Stimulated activated naive B cell treated with anti-CD40 and anti-IgM and Interleukin-4, amounts not matched to agents 10 μg/mL and 1 μg/mL and 100 μg/mL, for 72 hours (primary cell): ENCODE measurements at regions not wholly inside any gene's neighbourhood (a gene's known extent, or its start where the extent isn't known, plus 50 kb on each side); places are given as distances from the start of the nearest gene placed in this dataset.
A peak's percentile ranks its signal among the peaks of the same experiment; 100 is the strongest.

ENCODE experiments used
- ATAC-seq, 2 donors: fragments of 150-1000 bp; cut with Tn5 transposase; replicated peaks; 2 replicates each; pipeline ENCODE4 v1.10.0; 2021; ENCODE audit warnings: moderate library complexity in 1 of 2
- DNase-seq: peaks from one replicate; pipeline ENCODE4 v3.0.0; 2021
- H3K27ac Mint-ChIP-seq: one replicate; pipeline ENCODE4 v1.8.0; 2022; ENCODE audit warnings: mild to moderate bottlenecking, mixed read lengths
- H3K27me3 Mint-ChIP-seq, 2 donors: one replicate each; pipeline ENCODE4 v1.8.0; 2022; ENCODE audit warnings: mixed read lengths in 2 of 2
- H3K36me3 Mint-ChIP-seq, 2 donors: one replicate each; pipeline ENCODE4 v1.8.0; 2022; ENCODE audit warnings: mixed read lengths in 2 of 2, mild to moderate bottlenecking in 1 of 2
- H3K4me1 Mint-ChIP-seq, 2 donors: one replicate each; pipeline ENCODE4 v1.8.0; 2022; ENCODE audit warnings: mixed read lengths in 2 of 2, mild to moderate bottlenecking in 1 of 2
- H3K4me3 Mint-ChIP-seq, 2 donors: one replicate each; pipeline ENCODE4 v1.8.0; 2022; ENCODE audit warnings: mild to moderate bottlenecking in 2 of 2, mixed read lengths in 2 of 2, moderate library complexity in 1 of 2
- H3K9me3 Mint-ChIP-seq, 2 donors: one replicate each; pipeline ENCODE4 v1.8.0; 2022; ENCODE audit warnings: mixed read lengths in 2 of 2, mild to moderate bottlenecking in 1 of 2

DNA sequence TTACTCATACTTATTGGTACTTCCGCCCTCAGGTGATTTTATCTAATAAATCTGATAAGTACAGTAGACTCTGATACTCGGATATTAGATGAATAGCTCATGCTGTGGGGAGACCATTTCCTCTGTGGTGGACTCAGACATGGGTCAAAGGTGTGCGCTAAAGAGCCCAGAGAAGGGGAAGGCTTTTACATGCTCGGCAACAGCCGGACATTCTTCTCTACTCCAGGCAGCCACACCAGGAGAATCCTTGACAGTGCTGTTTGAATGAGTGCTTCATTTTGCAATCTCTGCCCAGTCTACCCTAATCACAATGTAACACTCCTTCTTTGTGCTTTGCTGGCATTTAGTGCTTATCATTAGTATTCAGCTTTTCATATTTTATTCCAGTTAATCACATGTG lies 322.2 kb upstream of the USP25 start:
- Mint-ChIP-seq H3K4me3 (no peak overlapping the region), H3K27me3 (no peaks in the 10 kb centered on the region), H3K27ac (no peak overlapping the region), H3K4me1 (no peaks in the 10 kb centered on the region), H3K36me3 (peaks cover 4% of the 10 kb centered on the region in 2 donors), H3K9me3 (peaks cover 7 to 10% of the 10 kb centered on the region in 2 donors)
- no peak for ATAC-seq
- DNase-seq: no peak

DNA sequence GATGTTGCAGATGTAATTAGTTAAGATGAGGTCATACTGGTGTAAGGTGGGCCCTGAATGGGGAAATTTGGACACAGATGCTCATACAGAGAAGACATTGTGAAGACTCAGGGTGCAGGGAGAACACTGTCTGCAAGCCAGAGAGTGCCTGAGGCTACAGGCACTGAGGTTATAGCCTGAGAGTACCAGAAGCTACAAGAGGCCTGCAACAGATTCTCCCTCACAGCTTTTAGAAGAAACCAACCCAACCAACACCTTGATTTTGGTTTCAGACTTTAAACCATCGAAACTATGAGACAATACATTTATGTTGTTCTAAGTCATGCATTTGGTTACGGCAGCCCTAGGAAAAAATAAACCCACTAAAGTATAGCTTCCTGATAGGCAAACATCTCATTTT lies 321.7 kb upstream of the USP25 start:
- no peaks in the 10 kb centered on the region for H3K4me1 Mint-ChIP-seq
- ATAC-seq (no peak), DNase-seq (no peak)
- H3K36me3 Mint-ChIP-seq: peaks cover 4% of the 10 kb centered on the region in 2 donors
- H3K9me3 Mint-ChIP-seq: peaks cover 7 to 10% of the 10 kb centered on the region in 2 donors
- H3K4me3 Mint-ChIP-seq: no peak overlapping the region
- no peaks in the 10 kb centered on the region for H3K27me3 Mint-ChIP-seq
- no peak overlapping the region for H3K27ac Mint-ChIP-seq

- DNase-seq: no peak
- Mint-ChIP-seq H3K27me3 (no peaks in the 10 kb centered on the region), H3K4me3 (no peak overlapping the region), H3K9me3 (peaks cover 7 to 10% of the 10 kb centered on the region in 2 donors), H3K4me1 (peaks cover 0 to 2% of the 10 kb centered on the region in 2 donors), H3K36me3 (peaks cover 4% of the 10 kb centered on the region in 2 donors), H3K27ac (no peak overlapping the region)
- ATAC-seq: no peak
Observed at GRCh38 chr21:15409031-15409430, 320.8 kb upstream of the USP25 start.

DNA sequence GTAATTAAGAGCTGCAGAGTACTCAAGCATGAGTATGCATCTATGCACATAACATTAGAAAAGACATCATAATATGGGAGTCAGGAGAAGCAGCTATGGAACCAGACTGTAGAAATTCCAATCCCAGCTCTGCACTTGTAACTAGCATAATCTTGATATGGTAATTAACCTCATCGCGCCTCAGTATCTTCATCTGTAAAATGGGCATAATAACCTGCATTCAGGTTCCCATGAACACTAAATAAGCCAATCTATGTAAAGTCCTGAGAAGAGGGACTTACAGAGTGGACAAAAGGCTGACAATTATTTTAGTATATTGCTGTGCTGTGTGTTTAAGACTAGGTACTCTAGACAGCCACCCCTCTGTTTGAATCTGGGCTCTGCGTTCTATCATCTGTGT lies 318.9 kb upstream of the USP25 start:
- no peak for ATAC-seq

DNA sequence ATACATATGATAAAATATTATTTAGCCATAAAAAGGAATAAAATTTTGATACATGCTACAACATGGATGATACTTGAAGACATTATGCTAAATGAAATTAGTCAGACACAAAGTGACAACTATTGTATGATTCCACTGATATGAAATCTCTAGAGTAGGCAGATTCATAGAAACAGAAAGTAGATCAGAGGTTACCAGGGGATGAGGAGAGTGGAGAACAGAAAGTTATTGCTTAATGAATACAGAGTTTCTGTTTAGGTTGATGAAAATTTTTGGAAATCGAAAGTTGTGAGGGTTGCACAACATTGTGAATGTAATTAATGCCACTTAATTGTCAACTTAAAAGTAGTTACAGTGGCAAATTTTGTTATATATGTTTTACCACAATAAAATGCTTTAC lies 315.7 kb upstream of the USP25 start:
- no peaks in the 10 kb centered on the region for H3K27me3 Mint-ChIP-seq
- peaks cover 7 to 10% of the 10 kb centered on the region in 2 donors for H3K9me3 Mint-ChIP-seq
- DNase-seq (no peak), ATAC-seq (no peak)
- H3K36me3 Mint-ChIP-seq: peaks cover 4% of the 10 kb centered on the region in 2 donors
- no peak overlapping the region for H3K27ac Mint-ChIP-seq
- H3K4me3 Mint-ChIP-seq: no peak overlapping the region
- H3K4me1 Mint-ChIP-seq: peaks cover 0 to 5% of the 10 kb centered on the region in 2 donors

More for the DNA sequence above, 318.9 kb upstream of the USP25 start:
- DNase-seq: no peak
- Mint-ChIP-seq H3K27ac (no peak overlapping the region), H3K36me3 (peaks cover 4% of the 10 kb centered on the region in 2 donors), H3K9me3 (peaks cover 7 to 10% of the 10 kb centered on the region in 2 donors), H3K27me3 (no peaks in the 10 kb centered on the region), H3K4me3 (no peak overlapping the region), H3K4me1 (peaks cover 0 to 5% of the 10 kb centered on the region in 2 donors)

- DNase-seq (no peak), ATAC-seq (no peak)
- Mint-ChIP-seq H3K27me3 (peaks cover 0 to 4% of the 10 kb centered on the region in 2 donors), H3K27ac (no peak overlapping the region), H3K4me3 (no peak overlapping the region), H3K4me1 (peaks cover 0 to 5% of the 10 kb centered on the region in 2 donors), H3K36me3 (peaks cover 4% of the 10 kb centered on the region in 2 donors), H3K9me3 (peaks cover 7 to 10% of the 10 kb centered on the region in 2 donors)
Observed at GRCh38 chr21:15415541-15416261, 314.1 kb upstream of the USP25 start.

DNA sequence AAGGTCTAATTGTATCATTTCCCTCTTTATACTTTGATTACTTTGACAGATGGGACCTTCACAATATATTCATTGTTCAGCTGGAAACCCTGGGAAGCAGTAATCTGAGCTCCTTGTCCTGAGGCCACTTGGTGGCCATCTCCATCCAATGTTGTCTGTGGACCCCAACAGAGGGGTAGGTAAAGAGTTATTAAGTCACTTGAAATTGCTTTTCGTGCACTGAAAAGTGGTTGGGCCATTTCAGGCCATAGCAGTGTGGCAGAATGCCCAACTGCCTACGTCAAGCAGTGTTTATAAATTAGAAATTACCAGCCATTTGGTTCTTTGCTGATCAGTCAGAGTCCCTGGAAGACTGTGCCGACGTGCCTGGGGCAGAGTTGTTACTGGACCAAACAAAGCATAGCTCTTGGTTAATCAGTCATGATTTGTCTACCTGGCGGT lies 308.3 kb upstream of the USP25 start:
- H3K9me3 Mint-ChIP-seq: no peaks in the 10 kb centered on the region
- peaks cover 6 to 16% of the 10 kb centered on the region in 2 donors for H3K4me1 Mint-ChIP-seq
- H3K36me3 Mint-ChIP-seq: no peaks in the 10 kb centered on the region
- ATAC-seq: no peak
- H3K4me3 Mint-ChIP-seq: no peak overlapping the region
- no peak for DNase-seq
- peaks cover 0 to 5% of the 10 kb centered on the region in 2 donors for H3K27me3 Mint-ChIP-seq
- no peak overlapping the region for H3K27ac Mint-ChIP-seq

DNA sequence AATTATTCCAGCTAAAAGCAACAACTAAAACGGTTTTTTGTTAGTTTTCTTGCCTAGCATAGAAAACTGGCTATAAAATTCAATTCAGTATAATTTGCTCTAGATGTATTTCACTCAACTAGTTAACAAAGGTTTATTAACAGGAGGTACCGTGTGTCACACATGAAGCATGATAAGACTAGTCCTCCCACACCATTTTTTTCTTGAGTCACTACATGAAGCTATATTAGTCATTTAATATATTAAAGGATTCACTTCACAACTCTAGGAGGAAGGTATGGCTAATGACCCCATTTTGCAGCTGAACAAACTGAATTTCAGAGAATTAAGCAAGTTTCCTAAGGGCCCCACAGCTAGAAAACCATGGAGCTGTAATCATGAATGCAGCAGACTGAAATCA lies 307.8 kb upstream of the USP25 start:
- peaks cover 0 to 5% of the 10 kb centered on the region in 2 donors for H3K27me3 Mint-ChIP-seq

DNA sequence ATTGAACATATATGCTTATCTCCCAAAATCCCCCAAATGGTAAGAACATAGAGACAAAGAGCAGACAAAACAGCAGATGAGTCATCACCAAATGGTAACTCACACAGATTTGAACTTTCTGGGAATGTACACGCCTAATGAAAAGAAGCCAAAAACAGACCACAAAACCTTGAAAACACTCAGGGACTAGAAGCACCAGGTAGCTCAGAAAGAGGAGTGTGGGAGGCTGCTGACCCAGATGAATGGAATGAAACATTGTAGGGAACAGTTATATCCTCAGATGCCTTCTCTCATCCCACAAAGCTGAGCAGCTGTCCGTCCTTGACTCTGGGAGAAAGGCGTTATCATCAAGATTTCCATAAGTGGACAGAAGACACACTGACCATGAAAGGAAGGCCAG lies 307.0 kb upstream of the USP25 start:
- no peak overlapping the region for H3K4me3 Mint-ChIP-seq
- ATAC-seq (peak in 1 of 2 donors; percentile 42), DNase-seq (no peak)
- H3K9me3 Mint-ChIP-seq: no peaks in the 10 kb centered on the region
- peaks cover 6 to 16% of the 10 kb centered on the region in 2 donors for H3K4me1 Mint-ChIP-seq
- H3K27me3 Mint-ChIP-seq: peaks cover 0 to 5% of the 10 kb centered on the region in 2 donors
- no peak overlapping the region for H3K27ac Mint-ChIP-seq
- H3K36me3 Mint-ChIP-seq: no peaks in the 10 kb centered on the region

More for the DNA sequence above, 307.8 kb upstream of the USP25 start:
- Mint-ChIP-seq H3K9me3 (no peaks in the 10 kb centered on the region), H3K4me3 (no peak overlapping the region), H3K36me3 (no peaks in the 10 kb centered on the region), H3K4me1 (peaks cover 6 to 16% of the 10 kb centered on the region in 2 donors), H3K27ac (no peak overlapping the region)
- ATAC-seq (peak in 1 of 2 donors; percentile 41), DNase-seq (no peak)

DNA sequence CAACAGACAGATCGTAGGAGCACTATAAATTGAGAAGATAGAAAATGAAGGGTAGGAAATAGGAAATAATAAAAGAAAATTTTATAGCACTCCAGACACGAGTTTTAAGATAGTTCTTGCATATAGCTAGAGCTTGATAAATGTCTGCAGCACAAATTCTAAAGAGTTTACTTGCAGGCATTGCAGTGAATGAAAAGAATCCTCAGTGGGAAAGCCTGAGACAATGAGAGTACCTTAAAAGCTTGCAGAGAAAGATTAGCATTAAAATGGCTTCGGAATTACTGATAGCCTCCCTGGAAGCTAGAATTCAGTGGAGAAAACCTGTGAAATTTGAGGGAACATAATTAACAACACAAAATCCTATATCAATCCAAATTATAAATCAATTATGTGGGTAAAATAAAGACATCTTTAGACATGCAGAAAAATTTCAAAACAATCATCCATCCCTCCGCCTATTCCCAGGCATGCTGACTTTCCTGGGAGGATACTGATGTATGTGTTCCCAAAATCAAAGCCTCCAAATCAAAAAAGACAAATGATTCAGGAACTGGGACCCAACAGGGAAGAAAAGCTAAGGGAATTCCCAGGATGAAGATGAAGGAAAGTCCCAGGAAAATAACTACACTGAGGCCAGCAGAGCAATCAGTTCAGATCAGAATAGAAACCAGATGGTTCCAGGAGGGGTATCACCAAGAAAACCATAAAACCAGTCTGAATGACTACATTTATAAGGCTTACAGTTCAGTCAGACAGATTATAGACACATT lies 305.9 kb upstream of the USP25 start:
- Mint-ChIP-seq H3K27ac (no peak overlapping the region), H3K27me3 (peaks cover 0 to 5% of the 10 kb centered on the region in 2 donors), H3K36me3 (no peaks in the 10 kb centered on the region)

DNA sequence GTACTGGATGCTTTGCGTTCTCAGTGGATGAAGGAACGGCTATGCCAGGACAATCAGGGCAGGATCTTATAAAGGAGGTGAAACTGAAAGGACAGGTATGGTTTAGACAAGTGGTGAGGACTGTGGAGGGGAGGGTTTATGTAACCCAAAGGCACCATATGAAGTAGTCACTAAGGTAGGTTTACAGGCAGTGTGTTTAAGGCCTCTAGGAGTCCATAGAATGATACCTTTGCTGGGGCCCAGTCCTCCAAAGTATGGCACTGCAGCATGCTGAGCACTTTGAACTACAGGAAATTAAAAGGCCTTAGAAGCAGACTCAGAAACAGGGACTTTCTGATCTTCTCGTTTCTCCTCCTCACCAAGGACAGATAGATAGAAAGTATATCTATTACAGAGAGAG lies 304.7 kb upstream of the USP25 start:
- no peak for ATAC-seq

More for the DNA sequence above, 305.9 kb upstream of the USP25 start:
- Mint-ChIP-seq H3K4me3 (no peak overlapping the region), H3K4me1 (peaks cover 6 to 16% of the 10 kb centered on the region in 2 donors), H3K9me3 (no peaks in the 10 kb centered on the region)
- no peak for DNase-seq
- no peak for ATAC-seq

DNA sequence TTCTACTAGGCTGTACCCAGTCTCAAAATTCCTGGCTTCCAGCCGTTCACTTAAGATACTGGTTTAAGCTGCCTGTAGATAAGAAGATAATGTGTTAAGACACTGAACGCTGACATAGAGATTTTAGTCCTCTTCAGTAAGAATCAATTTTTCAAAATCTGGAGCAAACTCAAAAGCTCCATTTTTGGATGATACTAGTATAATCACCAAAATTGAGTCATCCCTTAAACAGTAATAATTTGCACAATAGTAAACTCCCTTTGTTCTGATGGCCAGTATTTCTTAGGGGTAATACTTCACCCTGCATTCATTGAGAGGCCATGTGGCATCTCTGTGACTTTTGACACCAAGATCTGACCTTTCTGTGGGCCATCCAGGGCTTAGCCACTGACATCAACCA lies 299.8 kb upstream of the USP25 start:
- Mint-ChIP-seq H3K27me3 (no peaks in the 10 kb centered on the region), H3K9me3 (peaks cover 4 to 7% of the 10 kb centered on the region in 2 donors), H3K4me1 (peaks cover 0 to 8% of the 10 kb centered on the region in 2 donors), H3K4me3 (no peak overlapping the region), H3K27ac (no peak overlapping the region), H3K36me3 (no peaks in the 10 kb centered on the region)
- ATAC-seq (no peak), DNase-seq (no peak)

More for the DNA sequence above, 304.7 kb upstream of the USP25 start:
- DNase-seq: no peak
- H3K36me3 Mint-ChIP-seq: no peaks in the 10 kb centered on the region
- H3K9me3 Mint-ChIP-seq: no peaks in the 10 kb centered on the region
- H3K4me1 Mint-ChIP-seq: peaks cover 6 to 16% of the 10 kb centered on the region in 2 donors
- no peak overlapping the region for H3K27ac Mint-ChIP-seq
- peaks cover 0 to 5% of the 10 kb centered on the region in 2 donors for H3K27me3 Mint-ChIP-seq
- H3K4me3 Mint-ChIP-seq: no peak overlapping the region

GRCh38 chr21:15430577-15430976 lies 299.2 kb upstream of the USP25 start:
- peaks cover 0 to 4% of the 10 kb centered on the region in 2 donors for H3K4me1 Mint-ChIP-seq
- H3K4me3 Mint-ChIP-seq: no peak overlapping the region
- no peaks in the 10 kb centered on the region for H3K36me3 Mint-ChIP-seq
- DNase-seq: no peak
- peaks cover 4 to 7% of the 10 kb centered on the region in 2 donors for H3K9me3 Mint-ChIP-seq
- H3K27me3 Mint-ChIP-seq: no peaks in the 10 kb centered on the region
- no peak for ATAC-seq
- no peak overlapping the region for H3K27ac Mint-ChIP-seq

DNA sequence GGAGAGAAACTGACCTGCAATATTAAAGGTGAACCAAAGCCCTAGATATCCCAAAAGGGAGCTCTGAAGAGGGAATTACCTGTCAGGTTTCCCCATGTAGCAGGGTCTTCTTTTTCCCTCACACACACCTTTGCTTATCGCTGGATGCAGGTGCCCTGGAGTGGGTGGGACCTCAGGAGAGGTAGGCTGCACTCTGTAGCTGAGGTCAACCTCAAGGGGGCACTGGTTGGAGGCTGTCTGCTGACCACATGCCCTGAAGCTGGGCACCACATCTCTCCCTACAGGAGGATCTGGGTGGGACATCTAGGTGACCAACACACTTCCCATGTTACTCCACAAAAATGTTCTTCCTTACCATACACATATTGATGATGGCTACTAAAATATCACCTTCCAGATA lies 298.7 kb upstream of the USP25 start:
- ATAC-seq (no peak), DNase-seq (no peak)
- peaks cover 4 to 7% of the 10 kb centered on the region in 2 donors for H3K9me3 Mint-ChIP-seq
- H3K4me3 Mint-ChIP-seq: no peak overlapping the region
- no peak overlapping the region for H3K27ac Mint-ChIP-seq
- no peaks in the 10 kb centered on the region for H3K36me3 Mint-ChIP-seq
- H3K4me1 Mint-ChIP-seq: no peaks in the 10 kb centered on the region
- no peaks in the 10 kb centered on the region for H3K27me3 Mint-ChIP-seq
